ENCODE measurements at regions not wholly inside any gene's neighbourhood (a gene's known extent, or its start where the extent isn't known, plus 50 kb on each side); places are given as distances from the start of the nearest gene placed in this dataset.

GRCh38 chr5:154625031-154625430 lies 130.1 kb upstream of the LARP1 start:
- H3K27ac ChIP-seq = no peak overlapping the region
- DNase-seq = no peak
- no peaks in the 10 kb centered on the region for H3K27me3 ChIP-seq
- H3K9me3 ChIP-seq = no peaks in the 10 kb centered on the region
- H3K4me3 ChIP-seq = no peak overlapping the region
- no peaks in the 10 kb centered on the region for H3K36me3 ChIP-seq
- H3K4me1 ChIP-seq = no peaks in the 10 kb centered on the region
- TF ChIP-seq CTCF (IDR thresholded peaks at IDR 0.05) (no peak), POLR2A (IDR thresholded peaks at IDR 0.05) (no peak)

DNA sequence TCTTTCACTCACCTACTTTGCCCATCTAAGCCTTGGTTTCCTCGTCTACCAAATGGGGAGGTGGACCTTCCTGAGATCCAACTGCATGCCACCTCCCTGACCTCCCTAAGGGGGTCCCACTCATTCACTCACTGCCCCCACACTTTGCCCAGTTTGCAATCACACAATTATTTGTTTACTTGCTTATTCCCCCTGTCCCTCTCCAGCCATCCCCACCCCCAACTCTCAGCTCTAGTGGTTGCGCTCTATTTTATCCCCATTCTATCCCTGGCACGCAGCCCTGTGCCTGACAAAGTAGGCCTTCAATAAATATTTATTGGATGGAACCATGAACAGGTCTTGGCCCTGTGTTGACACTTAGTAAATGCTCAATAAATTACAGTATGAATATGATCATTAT lies 130.8 kb upstream of the LARP1 start:
- H3K36me3 ChIP-seq = no peaks in the 10 kb centered on the region
- DNase-seq = no peak
- no peaks in the 10 kb centered on the region for H3K27me3 ChIP-seq
- no peak for TF ChIP-seq CTCF (IDR thresholded peaks at IDR 0.05)
- TF ChIP-seq POLR2A (IDR thresholded peaks at IDR 0.05) = no peak
- H3K4me3 ChIP-seq = no peak overlapping the region
- no peaks in the 10 kb centered on the region for H3K9me3 ChIP-seq
- H3K4me1 ChIP-seq = no peaks in the 10 kb centered on the region
- no peak overlapping the region for H3K27ac ChIP-seq

DNA sequence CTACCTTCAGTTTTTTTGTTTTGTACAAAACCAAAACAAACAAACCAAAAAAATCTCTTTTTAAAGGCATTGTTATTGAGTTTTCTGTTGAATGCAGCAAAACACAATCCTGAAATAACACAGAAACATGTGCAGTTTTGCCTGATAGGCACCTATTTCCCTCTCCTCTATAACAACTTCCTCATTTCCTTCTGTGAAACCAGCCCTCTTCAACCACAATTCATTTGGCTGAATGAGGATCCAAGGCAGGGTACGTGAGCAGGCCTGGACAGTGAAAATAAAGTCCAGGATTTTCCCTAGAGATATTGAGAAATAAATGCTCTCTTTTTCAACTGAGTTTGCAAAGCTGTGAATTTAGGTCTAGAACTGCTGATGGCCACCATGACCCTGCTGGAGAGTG lies 134.8 kb upstream of the LARP1 start:
- H3K4me1 ChIP-seq = no peaks in the 10 kb centered on the region
- TF ChIP-seq CTCF (IDR thresholded peaks at IDR 0.05) = no peak
- no peak for TF ChIP-seq POLR2A (IDR thresholded peaks at IDR 0.05)
- no peaks in the 10 kb centered on the region for H3K9me3 ChIP-seq
- H3K36me3 ChIP-seq = no peaks in the 10 kb centered on the region
- no peaks in the 10 kb centered on the region for H3K27me3 ChIP-seq
- no peak overlapping the region for H3K4me3 ChIP-seq
- DNase-seq = no peak
- H3K27ac ChIP-seq = no peak overlapping the region

GRCh38 chr5:154618696-154619095 lies 136.5 kb upstream of the LARP1 start:
- no peaks in the 10 kb centered on the region for H3K36me3 ChIP-seq
- no peaks in the 10 kb centered on the region for H3K9me3 ChIP-seq
- TF ChIP-seq POLR2A (IDR thresholded peaks at IDR 0.05) (no peak), CTCF (IDR thresholded peaks at IDR 0.05) (no peak)
- H3K27ac ChIP-seq = no peak overlapping the region
- H3K27me3 ChIP-seq = no peaks in the 10 kb centered on the region
- no peaks in the 10 kb centered on the region for H3K4me1 ChIP-seq
- DNase-seq = no peak
- H3K4me3 ChIP-seq = no peak overlapping the region

DNA sequence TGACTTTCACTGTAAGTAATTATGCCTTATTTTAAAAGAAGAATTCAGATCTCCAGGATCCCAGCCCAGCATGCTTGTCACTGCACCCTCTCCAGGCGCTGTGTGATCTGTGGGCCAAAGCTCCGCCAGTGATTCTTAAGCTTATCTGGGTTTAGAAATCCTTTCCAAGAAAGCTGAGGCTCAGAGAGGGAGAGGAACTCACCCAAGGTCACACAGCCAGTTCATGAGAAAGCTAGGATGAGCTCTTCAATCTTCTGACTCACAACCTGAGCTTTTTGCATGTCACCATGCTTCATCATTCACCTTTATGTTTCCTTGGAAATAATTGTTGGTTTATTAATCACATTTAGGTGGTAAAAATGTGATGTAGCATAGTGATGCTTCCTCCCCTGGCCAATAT lies 136.6 kb upstream of the HAND1 start:
- Histone ChIP-seq H3K4me3 (no peak overlapping the region), H3K27me3 (peaks cover 0 to 8% of the 10 kb centered on the region in 2 donors), H3K27ac (no peak overlapping the region), H3K9me3 (no peaks in the 10 kb centered on the region), H3K4me1 (peaks cover 0 to 11% (median 8%) of the 10 kb centered on the region in 4 donors), H3K36me3 (no peaks in the 10 kb centered on the region)
- DNase-seq = no peak
- TF ChIP-seq CTCF (IDR thresholded peaks at IDR 0.05) = no peak
- no peak for TF ChIP-seq POLR2A (IDR thresholded peaks at IDR 0.05)

- Histone ChIP-seq H3K36me3 (no peaks in the 10 kb centered on the region), H3K4me1 (peaks cover 0 to 11% (median 8%) of the 10 kb centered on the region in 4 donors), H3K9me3 (no peaks in the 10 kb centered on the region), H3K4me3 (no peak overlapping the region), H3K27me3 (peaks cover 0 to 8% of the 10 kb centered on the region in 2 donors), H3K27ac (no peak overlapping the region)
- DNase-seq = no peak
- TF ChIP-seq POLR2A (IDR thresholded peaks at IDR 0.05) (no peak), CTCF (IDR thresholded peaks at IDR 0.05) (no peak)
Measured at GRCh38 chr5:154614125-154614524, 136.1 kb upstream of the HAND1 start.

All from Peyer's patch (tissue), 4 donors.